ENCODE measurements at regions not wholly inside any gene's neighbourhood (a gene's known extent, or its start where the extent isn't known, plus 50 kb on each side); places are given as distances from the start of the nearest gene placed in this dataset.

GRCh38 chr9:107593224-107593870 is 103.8 kb upstream of the KLF4 start:
- Histone ChIP-seq H3K9me3 (ENCODE audit: control insufficient read depth in 4 of 4, insufficient read depth in 3 of 4, low read length in 3 of 4) (no peaks in the 10 kb centered on the region), H3K27ac (ENCODE audit: low read depth in 1 of 2, low read length in 1 of 2) (no peak overlapping the region), H3K4me1 (ENCODE audit: control insufficient read depth in 5 of 5, insufficient read depth in 5 of 5, low read length in 5 of 5) (peaks cover 0 to 10% (median under 1%) of the 10 kb centered on the region in 5 donors), H3K27me3 (ENCODE audit: control insufficient read depth in 3 of 3, insufficient read depth in 3 of 3, low read length in 2 of 3) (no peaks in the 10 kb centered on the region), H3K4me3 (no peak overlapping the region), H3K9ac (ENCODE audit: insufficient read depth in 1 of 2, low read length in 2 of 2) (no peak overlapping the region), H3K36me3 (ENCODE audit: control insufficient read depth in 4 of 4, insufficient read depth in 4 of 4, low read length in 4 of 4) (no peaks in the 10 kb centered on the region)
- DNase-seq = no peak
- TF ChIP-seq CTCF (IDR thresholded peaks at IDR 0.05; ENCODE audit: control extremely low read depth, extremely low read depth) = no peak
- 60 to 73% methylated on average over 3 of the region's 3 CpGs for WGBS, 2 donors
- no peak for ATAC-seq (ENCODE audit: insufficient read depth, low FRiP score)

GRCh38 chr9:107592424-107592823 is 102.9 kb upstream of the KLF4 start:
- H3K4me1 ChIP-seq (ENCODE audit: control insufficient read depth in 5 of 5, insufficient read depth in 5 of 5, low read length in 5 of 5) = peaks cover 0 to 8% (median 0%) of the 10 kb centered on the region in 5 donors
- ATAC-seq (ENCODE audit: insufficient read depth, low FRiP score) (no peak), DNase-seq (no peak)
- H3K27me3 ChIP-seq (ENCODE audit: control insufficient read depth in 3 of 3, insufficient read depth in 3 of 3, low read length in 2 of 3) = no peaks in the 10 kb centered on the region
- no peaks in the 10 kb centered on the region for H3K9me3 ChIP-seq (ENCODE audit: control insufficient read depth in 4 of 4, insufficient read depth in 3 of 4, low read length in 3 of 4)
- no peak overlapping the region for H3K9ac ChIP-seq (ENCODE audit: insufficient read depth in 1 of 2, low read length in 2 of 2)
- TF ChIP-seq CTCF (IDR thresholded peaks at IDR 0.05; ENCODE audit: control extremely low read depth, extremely low read depth) = no peak
- H3K27ac ChIP-seq (ENCODE audit: low read depth in 1 of 2, low read length in 1 of 2) = no peak overlapping the region
- WGBS, 2 donors = 94 to 95% methylated on average over 7 of the region's 7 CpGs
- H3K4me3 ChIP-seq = no peak overlapping the region
- H3K36me3 ChIP-seq (ENCODE audit: control insufficient read depth in 4 of 4, insufficient read depth in 4 of 4, low read length in 4 of 4) = no peaks in the 10 kb centered on the region

GRCh38 chr9:107591781-107592180 is 102.2 kb upstream of the KLF4 start:
- no peaks in the 10 kb centered on the region for H3K27me3 ChIP-seq (ENCODE audit: control insufficient read depth in 3 of 3, insufficient read depth in 3 of 3, low read length in 2 of 3)
- H3K27ac ChIP-seq (ENCODE audit: low read depth in 1 of 2, low read length in 1 of 2) = no peak overlapping the region
- H3K9me3 ChIP-seq (ENCODE audit: control insufficient read depth in 4 of 4, insufficient read depth in 3 of 4, low read length in 3 of 4) = no peaks in the 10 kb centered on the region
- H3K9ac ChIP-seq (ENCODE audit: insufficient read depth in 1 of 2, low read length in 2 of 2) = no peak overlapping the region
- no peak for ATAC-seq (ENCODE audit: insufficient read depth, low FRiP score)
- H3K36me3 ChIP-seq (ENCODE audit: control insufficient read depth in 4 of 4, insufficient read depth in 4 of 4, low read length in 4 of 4) = no peaks in the 10 kb centered on the region
- no peak overlapping the region for H3K4me3 ChIP-seq
- WGBS, 2 donors = 80 to 84% methylated on average over 3 of the region's 3 CpGs
- H3K4me1 ChIP-seq (ENCODE audit: control insufficient read depth in 5 of 5, insufficient read depth in 5 of 5, low read length in 5 of 5) = peaks cover 0 to 8% (median 0%) of the 10 kb centered on the region in 5 donors
- DNase-seq = no peak
- TF ChIP-seq CTCF (IDR thresholded peaks at IDR 0.05; ENCODE audit: control extremely low read depth, extremely low read depth) = no peak

- Histone ChIP-seq H3K4me1 (ENCODE audit: control insufficient read depth in 5 of 5, insufficient read depth in 5 of 5, low read length in 5 of 5) (peaks cover 0 to 8% (median 0%) of the 10 kb centered on the region in 5 donors), H3K27me3 (ENCODE audit: control insufficient read depth in 3 of 3, insufficient read depth in 3 of 3, low read length in 2 of 3) (no peaks in the 10 kb centered on the region), H3K36me3 (ENCODE audit: control insufficient read depth in 4 of 4, insufficient read depth in 4 of 4, low read length in 4 of 4) (no peaks in the 10 kb centered on the region), H3K27ac (ENCODE audit: low read depth in 1 of 2, low read length in 1 of 2) (peak overlapping the region in 1 of 2 donors; percentile 90), H3K4me3 (no peak overlapping the region), H3K9ac (ENCODE audit: insufficient read depth in 1 of 2, low read length in 2 of 2) (no peak overlapping the region), H3K9me3 (ENCODE audit: control insufficient read depth in 4 of 4, insufficient read depth in 3 of 4, low read length in 3 of 4) (no peaks in the 10 kb centered on the region)
- WGBS, 2 donors = 79 to 87% methylated on average over 6 of the region's 6 CpGs
- TF ChIP-seq CTCF (IDR thresholded peaks at IDR 0.05; ENCODE audit: control extremely low read depth, extremely low read depth) = no peak
- DNase-seq (no peak), ATAC-seq (ENCODE audit: insufficient read depth, low FRiP score) (no peak)
Measured at GRCh38 chr9:107588393-107588792, 98.8 kb upstream of the KLF4 start.
